ENCODE measurements at regions not wholly inside any gene's neighbourhood (a gene's known extent, or its start where the extent isn't known, plus 50 kb on each side); places are given as distances from the start of the nearest gene placed in this dataset.

DNA sequence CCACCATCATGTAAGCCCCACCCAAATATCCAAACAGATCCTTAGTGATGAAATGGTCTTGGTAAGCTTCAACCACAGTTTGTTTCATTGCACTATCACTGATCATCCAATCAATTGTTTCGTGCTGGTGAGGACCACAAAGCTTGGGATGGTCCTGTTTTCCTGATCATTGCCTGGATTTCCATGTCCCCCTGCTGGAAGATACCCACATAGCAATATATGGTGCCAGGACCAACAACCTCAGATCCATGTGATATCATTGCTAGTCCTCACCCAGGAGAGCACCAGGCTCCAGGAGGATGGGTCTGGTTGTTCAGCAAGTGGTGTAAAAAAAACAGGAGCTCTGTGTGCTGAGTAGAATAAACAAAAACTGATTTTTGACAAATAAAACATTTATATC, 206.5 kb upstream of the SH3BP4 start:
- no peak for TF ChIP-seq ZNF274 (IDR thresholded peaks at IDR 0.05; ENCODE audit: low read depth, low read length)
- no peak for TF ChIP-seq SUZ12 (IDR thresholded peaks at IDR 0.05; ENCODE audit: extremely low read depth, insufficient read depth, insufficient read length)

Data from NT2/D1 (cell line).